ENCODE measurements at regions not wholly inside any gene's neighbourhood (a gene's known extent, or its start where the extent isn't known, plus 50 kb on each side); places are given as distances from the start of the nearest gene placed in this dataset.
"Not testable (repeated sequence)": the region's sequence is repeated elsewhere in the genome, so short reads cannot be mapped to it uniquely, and the experiment has no call there.

DNA sequence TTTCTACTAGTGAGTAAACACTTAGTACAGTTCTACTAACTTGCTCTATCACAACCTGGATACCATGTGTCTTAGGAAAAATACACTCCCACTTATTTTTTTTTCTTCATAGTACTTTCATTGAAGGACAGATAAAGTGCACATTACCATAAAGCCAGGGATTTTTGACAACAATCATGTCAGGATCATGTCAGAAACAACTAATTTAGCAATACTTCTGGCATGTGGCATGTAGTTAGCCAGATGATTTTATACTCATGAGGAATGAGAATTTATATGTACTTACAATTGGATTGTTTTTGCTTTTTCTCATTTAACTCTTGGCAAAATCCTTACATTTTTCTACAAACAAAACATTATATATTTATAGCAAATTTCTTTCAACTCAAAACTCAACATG lies 630.7 kb upstream of the GRM3 start:
- no peak for DNase-seq (ENCODE audit: low spot score)

GRCh38 chr7:86008898-86009297 lies 634.8 kb upstream of the GRM3 start:
- DNase-seq (ENCODE audit: low spot score), result no peak

DNA sequence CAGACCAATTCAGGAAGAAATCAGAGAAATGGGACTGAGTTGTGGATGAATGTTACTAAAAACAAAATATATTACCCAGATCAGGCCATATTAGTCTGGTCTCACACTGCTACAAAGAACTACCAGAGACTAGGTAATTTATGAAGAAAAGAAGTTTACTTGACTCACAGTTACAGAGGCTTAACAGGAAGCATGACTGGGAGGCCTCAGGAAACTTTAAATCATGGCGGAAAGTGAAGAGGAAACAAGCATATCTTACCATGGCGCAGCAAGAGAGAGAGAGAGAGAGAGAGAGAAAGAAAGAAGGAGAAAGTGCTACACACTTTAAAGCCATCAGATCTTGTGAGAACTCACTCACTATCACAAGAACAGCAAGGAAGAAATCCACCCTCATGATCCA lies 636.8 kb upstream of the GRM3 start:
- no peak for DNase-seq (ENCODE audit: low spot score)

GRCh38 chr7:86002858-86003257 lies 640.9 kb upstream of the GRM3 start:
- DNase-seq (ENCODE audit: low spot score), result no peak

- DNase-seq (ENCODE audit: low spot score), result no peak
Measured at GRCh38 chr7:85997515-85997914, 646.2 kb upstream of the GRM3 start.

GRCh38 chr7:85995101-85995500 lies 648.6 kb upstream of the GRM3 start:
- DNase-seq (ENCODE audit: low spot score), result no peak

DNA sequence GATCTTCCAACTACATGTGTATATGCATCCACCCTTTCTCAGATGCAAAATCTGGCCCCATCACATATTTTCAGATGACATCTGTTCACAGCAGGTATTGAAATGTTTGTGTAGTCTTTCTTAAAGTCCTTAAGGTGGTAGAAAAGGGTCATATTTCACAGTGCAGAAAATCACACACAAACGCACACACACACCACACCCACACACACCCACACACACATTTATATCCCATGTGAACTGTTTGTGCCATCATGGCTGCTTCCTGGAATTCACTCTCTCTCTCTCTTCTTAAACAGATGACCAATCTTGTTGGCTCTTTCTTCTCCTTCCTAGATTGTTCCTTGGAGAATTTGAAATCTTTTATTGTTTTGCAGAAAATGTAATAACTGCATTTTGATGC lies 663.0 kb upstream of the GRM3 start:
- no peak for DNase-seq (ENCODE audit: low spot score)

- DNase-seq (ENCODE audit: low spot score), result no peak
Measured at GRCh38 chr7:85974176-85974575, 669.5 kb upstream of the GRM3 start.

DNA sequence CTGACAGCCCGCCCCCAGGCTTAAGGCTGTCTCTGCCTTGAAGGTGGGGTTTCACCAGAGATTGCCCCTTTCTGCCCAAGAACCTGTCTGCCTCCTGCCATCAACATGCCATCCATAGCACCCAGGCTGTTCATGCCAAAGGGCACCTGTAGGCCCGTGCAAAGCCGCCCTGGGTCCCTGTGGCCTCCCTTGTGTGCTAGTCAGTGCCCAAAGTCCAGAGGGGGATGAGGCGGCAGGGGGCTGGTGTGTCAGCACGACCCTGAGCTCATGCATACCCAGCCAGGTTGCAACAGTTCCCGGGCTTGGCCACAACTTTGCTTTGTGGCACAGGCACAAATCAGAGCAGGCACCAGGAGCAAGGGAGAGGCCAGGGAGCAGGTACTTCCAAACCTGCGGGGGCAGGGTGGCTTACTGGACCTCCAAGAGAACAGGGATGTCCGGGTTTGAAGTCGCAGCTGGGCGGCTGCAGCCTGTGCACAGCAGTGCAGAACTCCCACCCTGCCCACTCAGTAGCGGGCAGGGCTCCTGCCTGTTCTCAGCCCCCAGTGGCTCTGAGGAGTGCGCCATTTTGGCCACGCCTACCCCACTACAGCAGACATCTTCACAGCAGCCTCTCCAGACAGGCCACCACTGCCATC lies 671.1 kb upstream of the GRM3 start:
- no peak for DNase-seq (ENCODE audit: low spot score)

GRCh38 chr7:85954961-85955360 lies 688.7 kb upstream of the GRM3 start:
- no peak for DNase-seq (ENCODE audit: low spot score)

- no peak for DNase-seq (ENCODE audit: low spot score)
Measured at GRCh38 chr7:85950871-85951270, 692.8 kb upstream of the GRM3 start.

DNA sequence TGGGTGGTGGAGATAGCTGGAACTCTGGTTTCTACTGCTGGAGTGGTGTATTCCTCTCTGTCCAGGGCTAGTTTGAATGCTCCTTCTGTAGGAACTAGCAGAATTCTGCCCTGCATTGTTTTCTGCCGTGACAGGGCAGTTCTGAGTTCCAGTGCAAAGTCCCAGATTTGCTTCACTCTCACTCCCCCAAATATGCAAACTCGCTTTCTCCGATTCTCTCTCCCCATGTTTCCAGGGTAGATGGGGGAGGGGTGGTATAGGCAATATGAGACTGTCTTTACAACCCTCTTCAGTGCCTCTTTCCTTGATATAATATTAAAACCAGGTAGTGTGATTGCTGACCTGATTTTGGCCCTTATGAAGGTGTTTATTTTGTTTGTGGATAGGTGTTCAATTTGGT lies 693.3 kb upstream of the GRM3 start:
- no peak for DNase-seq (ENCODE audit: low spot score)

GRCh38 chr7:85947767-85948166 lies 695.9 kb upstream of the GRM3 start:
- no peak for DNase-seq (ENCODE audit: low spot score)

DNA sequence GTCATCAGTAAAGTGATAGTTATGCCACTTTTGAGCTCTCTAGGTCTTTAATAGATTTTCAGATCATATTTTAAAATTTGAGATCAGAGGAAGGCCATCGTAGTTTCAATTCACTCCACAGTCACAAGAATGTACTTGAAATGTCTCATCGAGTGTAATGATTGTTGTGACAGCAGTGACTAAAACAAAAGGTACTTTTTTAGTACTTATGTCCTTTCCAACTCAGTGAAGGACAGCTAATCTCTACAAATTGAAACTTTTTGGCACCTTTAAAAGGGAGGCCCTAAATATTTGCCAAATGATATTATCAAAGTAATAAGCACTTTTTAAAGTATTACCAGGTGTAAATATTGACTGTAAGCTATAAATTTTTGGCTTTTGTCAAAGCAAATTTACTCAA lies 702.9 kb upstream of the GRM3 start:
- no peak for DNase-seq (ENCODE audit: low spot score)

DNA sequence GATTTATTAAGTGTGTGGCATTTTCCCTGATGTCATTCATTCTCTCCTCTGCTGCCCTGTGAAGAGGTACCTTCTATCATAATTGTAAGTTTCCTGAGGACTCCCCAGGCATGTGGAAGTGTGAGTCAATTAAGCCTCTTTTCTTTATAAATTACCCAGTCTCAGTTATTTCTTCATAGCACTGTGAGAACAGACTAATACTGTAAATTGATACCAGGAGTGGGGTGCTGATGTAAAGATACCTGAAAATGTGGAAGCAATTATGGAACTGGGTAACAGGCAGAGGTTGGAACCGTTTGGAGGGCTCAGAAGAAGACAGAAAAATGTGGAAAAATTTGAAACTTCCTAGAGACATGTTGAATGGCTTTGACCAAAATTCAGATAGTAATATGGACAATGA lies 711.8 kb upstream of the GRM3 start:
- DNase-seq (ENCODE audit: low spot score), result no peak

- DNase-seq (ENCODE audit: low spot score), result no peak
Measured at GRCh38 chr7:85928500-85928899, 715.2 kb upstream of the GRM3 start.

DNA sequence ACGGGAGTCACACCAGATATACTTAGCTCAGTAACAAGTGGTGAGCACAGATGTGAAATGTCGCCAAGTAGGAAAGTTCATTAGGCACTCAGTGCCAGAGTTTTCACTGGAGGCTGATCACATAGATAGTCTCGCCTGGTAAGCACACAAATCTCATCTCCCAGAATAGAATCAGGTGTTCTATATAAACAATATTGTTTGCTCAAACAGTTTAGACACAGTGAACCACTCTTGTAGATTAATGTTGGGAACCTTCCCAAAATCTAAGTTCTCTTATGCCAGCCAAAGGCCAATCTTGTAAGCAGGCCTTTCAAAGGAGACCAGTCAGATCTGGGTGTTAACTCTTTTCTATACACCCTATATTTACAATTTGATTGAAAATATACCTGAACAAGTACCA lies 716.5 kb upstream of the GRM3 start:
- no peak for DNase-seq (ENCODE audit: low spot score)

DNA sequence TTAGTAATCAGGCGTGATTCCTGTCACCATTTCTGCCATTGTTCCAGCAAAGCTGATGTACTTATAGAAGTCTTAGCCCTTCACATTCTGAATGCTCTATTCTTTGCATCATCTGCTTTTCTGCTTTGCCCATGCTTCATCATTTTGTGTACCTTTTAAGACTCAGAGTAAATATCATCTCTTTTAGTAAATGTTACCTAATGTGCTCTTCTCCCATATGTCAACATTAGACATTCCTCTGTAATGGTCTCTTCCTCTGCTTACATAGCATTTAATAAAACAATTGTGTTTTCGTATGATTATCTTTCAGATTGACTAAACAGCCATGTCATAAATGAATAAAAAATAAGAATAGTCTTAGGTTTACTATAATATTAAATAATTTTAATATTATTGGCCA lies 719.6 kb upstream of the GRM3 start:
- no peak for DNase-seq (ENCODE audit: low spot score)

GRCh38 chr7:85916016-85916415 lies 727.7 kb upstream of the GRM3 start:
- no peak for DNase-seq (ENCODE audit: low spot score)

DNA sequence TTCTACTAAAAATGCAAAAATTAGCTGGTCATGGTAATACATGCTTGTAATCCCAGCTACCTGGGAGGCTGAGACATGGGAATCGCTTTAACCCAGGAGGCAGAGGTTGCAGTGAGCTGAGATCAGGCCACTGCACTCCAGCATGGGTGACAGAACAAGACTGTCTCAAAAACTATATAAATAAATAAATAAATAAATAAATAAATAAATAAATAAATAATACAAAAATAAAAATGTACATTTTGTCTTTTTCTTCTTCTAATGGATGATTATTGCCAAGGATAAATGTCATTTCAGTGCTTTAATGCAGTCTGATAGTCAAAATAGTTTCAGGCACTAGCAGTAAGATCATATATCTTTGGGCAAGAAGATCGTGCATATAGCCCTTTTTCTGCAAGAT lies 727.6 kb upstream of the SEMA3D start:
- DNase-seq (ENCODE audit: low spot score), result no peak

GRCh38 chr7:85908051-85908450 lies 721.2 kb upstream of the SEMA3D start:
- no peak for DNase-seq (ENCODE audit: low spot score)

- no peak for DNase-seq (ENCODE audit: low spot score)
Measured at GRCh38 chr7:85897967-85898366, 711.1 kb upstream of the SEMA3D start.

DNA sequence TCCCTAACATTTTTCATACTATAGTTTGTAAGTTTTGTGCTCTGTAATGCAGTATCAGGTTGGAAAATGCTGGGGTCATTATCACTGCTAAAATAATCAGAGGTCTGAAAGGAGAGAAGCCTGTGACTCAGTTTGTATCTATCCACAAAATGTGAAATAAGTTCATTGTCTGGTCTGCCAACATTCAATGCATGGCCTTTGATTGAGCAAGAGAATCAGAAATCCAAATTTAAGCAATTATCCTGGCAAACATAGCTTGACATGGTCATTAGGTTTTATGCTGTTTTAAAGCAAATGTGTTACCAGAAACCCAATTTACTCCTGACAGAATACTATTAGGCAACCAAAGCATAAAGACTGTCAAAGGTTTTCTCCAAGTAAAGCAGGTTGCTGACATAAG lies 709.7 kb upstream of the SEMA3D start:
- no peak for DNase-seq (ENCODE audit: low spot score)

DNA sequence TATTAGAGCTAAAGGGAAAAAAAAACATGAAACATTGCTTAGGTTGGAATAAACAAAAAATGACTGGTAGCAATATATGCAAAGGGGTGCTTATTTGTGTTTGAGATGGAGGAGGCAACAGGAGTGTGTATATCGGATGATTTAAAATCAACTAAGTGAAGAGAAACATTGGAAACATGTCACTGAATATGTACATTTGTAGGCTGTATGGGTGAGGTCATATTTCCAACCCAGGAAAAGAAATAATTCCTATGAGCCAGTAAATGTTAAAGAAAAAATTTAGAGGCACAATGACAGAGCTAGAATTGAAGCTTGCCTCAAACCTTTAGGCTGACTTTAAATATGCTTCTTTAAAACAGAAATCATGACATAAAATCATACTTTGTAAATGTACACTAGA lies 709.0 kb upstream of the SEMA3D start:
- no peak for DNase-seq (ENCODE audit: low spot score)

DNA sequence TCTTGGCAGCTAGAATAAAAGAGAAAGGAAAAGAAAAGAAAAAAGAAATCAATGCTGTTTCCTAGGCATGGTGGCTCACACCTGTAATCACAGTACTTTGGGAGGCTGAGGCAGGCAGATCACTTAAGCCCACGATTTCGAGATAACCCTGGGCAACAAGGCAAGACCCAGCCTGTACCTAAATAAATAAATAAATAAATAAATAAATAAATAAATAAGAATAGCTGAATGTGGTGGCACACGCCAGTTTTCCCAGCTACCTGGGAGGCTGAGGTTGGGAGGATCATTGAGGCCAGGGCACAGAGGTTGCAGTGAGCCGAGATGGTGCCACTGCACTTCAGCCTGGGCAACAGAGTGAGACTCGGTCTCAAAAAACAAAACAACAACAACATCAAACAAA lies 705.0 kb upstream of the SEMA3D start:
- not testable (repeated sequence) for DNase-seq (ENCODE audit: low spot score)
